Liver (tissue), 8 donors: ENCODE measurements at regions not wholly inside any gene's neighbourhood (a gene's known extent, or its start where the extent isn't known, plus 50 kb on each side); places are given as distances from the start of the nearest gene placed in this dataset.

ENCODE experiments used
- DNase-seq: peaks from one replicate; pipeline ENCODE4 v3.0.0-alpha.2; 2017; ENCODE audit warnings: low spot score
- H3K27ac ChIP-seq, 2 donors: one replicate each; pipeline ENCODE4 v1.7.0; 2013; ENCODE audit warnings: inconsistent platforms in 2 of 2, low read length in 2 of 2, control low read depth in 1 of 2, low read depth in 1 of 2, mild to moderate bottlenecking in 1 of 2
- H3K27me3 ChIP-seq, 4 donors: one replicate each; pipeline versions ENCODE4 v1.6.1 to v1.7.0; 2013; ENCODE audit warnings: low read length in 3 of 4, inconsistent platforms in 1 of 4, mild to moderate bottlenecking in 1 of 4, moderate library complexity in 1 of 4; ENCODE audit not compliant: control insufficient read depth in 4 of 4, insufficient read depth in 4 of 4
- H3K36me3 ChIP-seq, 4 donors: one replicate each; pipeline versions ENCODE4 v1.6.1 to v1.7.0; 2013; ENCODE audit warnings: low read length in 3 of 4, mild to moderate bottlenecking in 3 of 4, low read depth in 1 of 4, moderate library complexity in 1 of 4; ENCODE audit not compliant: control insufficient read depth in 4 of 4, insufficient read depth in 3 of 4
- H3K4me1 ChIP-seq, 4 donors: one replicate each; pipeline versions ENCODE4 v1.6.1 to v1.7.0; 2013; ENCODE audit warnings: low read length in 3 of 4, mild to moderate bottlenecking in 3 of 4, moderate library complexity in 1 of 4; ENCODE audit not compliant: control insufficient read depth in 4 of 4, insufficient read depth in 4 of 4
- H3K4me3 ChIP-seq, 3 donors: one replicate each; pipeline versions ENCODE4 v1.6.1 to v1.7.0; 2013; ENCODE audit warnings: low read length in 3 of 3, control low read depth in 1 of 3, low read depth in 1 of 3, mild to moderate bottlenecking in 1 of 3
- H3K9ac ChIP-seq, 2 donors: one replicate each; pipeline ENCODE4 v1.7.0; 2013; ENCODE audit warnings: low read length in 2 of 2, mild to moderate bottlenecking in 2 of 2, moderate library complexity in 2 of 2, control low read depth in 1 of 2, low read depth in 1 of 2
- H3K9me3 ChIP-seq, 4 donors: one replicate each; pipeline versions ENCODE4 v1.6.1 to v1.7.0; 2013; ENCODE audit warnings: low read length in 3 of 4; ENCODE audit not compliant: control insufficient read depth in 4 of 4
- EGR1 ChIP-seq, 2 donors: IDR thresholded peaks; 2 replicates each; pipeline ENCODE4 v1.6.1; 2016 to 2018; ENCODE audit warnings: antibody characterized with exemption in 2 of 2, low read depth in 2 of 2
- FOXA1 ChIP-seq: IDR thresholded peaks from 2 replicates; pipeline ENCODE4 v1.6.1; 2016; ENCODE audit warnings: antibody characterized with exemption
- FOXA2 ChIP-seq: IDR thresholded peaks from 2 replicates; pipeline ENCODE4 v1.6.1; 2016; ENCODE audit warnings: antibody characterized with exemption
- GABPA ChIP-seq, 2 donors: IDR thresholded peaks in 1 of 2; conservative IDR thresholded peaks in 1 of 2; 2 replicates each; pipeline ENCODE4 v1.6.1; 2016; ENCODE audit warnings: antibody characterized with exemption in 2 of 2, mild to moderate bottlenecking in 1 of 2, moderate library complexity in 1 of 2
- HNF4A ChIP-seq, 2 donors: conservative IDR thresholded peaks; 2 replicates each; pipeline ENCODE4 v1.6.1; 2016; ENCODE audit warnings: antibody characterized with exemption in 2 of 2, mild to moderate bottlenecking in 2 of 2
- JUND ChIP-seq, 2 donors: IDR thresholded peaks; 2 replicates each; pipeline ENCODE4 v1.6.1; 2016; ENCODE audit warnings: antibody characterized with exemption in 2 of 2
- NR2F2 ChIP-seq: IDR thresholded peaks from 2 replicates; pipeline ENCODE4 v1.6.1; 2016; ENCODE audit warnings: antibody characterized with exemption
- RAD21 ChIP-seq, 2 donors: IDR thresholded peaks; 2 replicates each; pipeline ENCODE4 v1.6.1; 2016; ENCODE audit warnings: antibody characterized with exemption in 2 of 2, mild to moderate bottlenecking in 2 of 2
- RXRA ChIP-seq, 2 donors: IDR thresholded peaks; 2 replicates each; pipeline ENCODE4 v1.6.1; 2017 to 2018; ENCODE audit warnings: antibody characterized with exemption in 2 of 2, mild to moderate bottlenecking in 1 of 2
- SP1 ChIP-seq: IDR thresholded peaks from 2 replicates; pipeline ENCODE4 v1.6.1; 2018; ENCODE audit warnings: antibody characterized with exemption, mild to moderate bottlenecking
- TAF1 ChIP-seq: conservative IDR thresholded peaks from 2 replicates; pipeline ENCODE4 v1.6.1; 2016; ENCODE audit warnings: antibody characterized with exemption, mild to moderate bottlenecking
- YY1 ChIP-seq: IDR thresholded peaks from 2 replicates; pipeline ENCODE4 v1.6.1; 2016; ENCODE audit warnings: antibody characterized with exemption, mild to moderate bottlenecking
- WGBS: extraction: QIAGEN DNeasy Blood & Tissue Kit; methylation state at CpG from one replicate; pipeline ENCODE4 v1.1.7; 2013; 5-methylcytosine and 5-hydroxymethylcytosine counted together
- TF ChIP-seq, protein P1 (sequence below): IDR thresholded peaks from 2 replicates; pipeline ENCODE4 v1.6.1; 2016; ENCODE audit warnings: antibody characterized with exemption
- TF ChIP-seq, protein P2 (sequence below): IDR thresholded peaks from 2 replicates; pipeline ENCODE4 v1.6.1; 2016; ENCODE audit warnings: antibody characterized with exemption, mild to moderate bottlenecking
- TF ChIP-seq, protein P3 (sequence below): IDR thresholded peaks from 2 replicates; pipeline ENCODE4 v1.6.1; 2016; ENCODE audit warnings: antibody characterized with exemption
- TF ChIP-seq, protein P4 (sequence below): fragments of 150-350 bp; IDR thresholded peaks from 2 replicates; pipeline ENCODE4 v1.5.1; 2017; ENCODE audit warnings: improper control_type of control experiment, low read depth, low read length; ENCODE audit not compliant: missing input control
- donor health status: healthy.
- donor health status: healthy.
- donor health status: healthy.
- donor health status: healthy.
- donor health status: healthy.

DNA sequence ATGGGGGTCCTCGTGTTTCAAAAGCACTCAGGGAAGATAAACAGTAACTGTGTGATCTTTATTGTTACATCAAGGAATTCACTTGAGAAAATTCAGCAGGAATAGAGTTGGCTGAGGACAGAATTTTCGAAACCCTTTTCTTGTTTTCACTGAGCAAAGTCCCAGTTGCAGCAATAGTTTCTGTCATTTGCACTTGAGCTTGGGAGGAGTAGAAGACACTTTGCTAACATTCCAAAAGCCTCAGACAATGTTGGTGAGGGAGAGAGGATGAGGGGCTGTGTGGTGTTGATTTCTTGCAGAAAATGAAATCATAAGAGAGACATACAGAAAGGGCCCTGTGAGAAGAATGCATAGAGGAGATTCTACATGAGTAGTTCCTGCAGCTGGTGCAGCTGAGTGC is 151.9 kb upstream of the DIPK2B start:
- H3K4me3 ChIP-seq: no peak overlapping the region
- H3K36me3 ChIP-seq: no peaks in the 10 kb centered on the region
- no peaks in the 10 kb centered on the region for H3K27me3 ChIP-seq
- peaks cover 0 to 2% (median 0%) of the 10 kb centered on the region in 4 donors for H3K9me3 ChIP-seq
- no peak for DNase-seq
- no peak overlapping the region for H3K27ac ChIP-seq
- TF ChIP-seq HNF4A (conservative IDR thresholded peaks at IDR 0.05): peak in 1 of 2 donors; percentile 16
- TF ChIP-seq, protein P1, sequence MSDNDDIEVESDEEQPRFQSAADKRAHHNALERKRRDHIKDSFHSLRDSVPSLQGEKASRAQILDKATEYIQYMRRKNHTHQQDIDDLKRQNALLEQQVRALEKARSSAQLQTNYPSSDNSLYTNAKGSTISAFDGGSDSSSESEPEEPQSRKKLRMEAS: no peak
- H3K4me1 ChIP-seq: no peaks in the 10 kb centered on the region
- WGBS: 43% methylated on average over 2 of the region's 2 CpGs
- H3K9ac ChIP-seq: no peak overlapping the region

DNA sequence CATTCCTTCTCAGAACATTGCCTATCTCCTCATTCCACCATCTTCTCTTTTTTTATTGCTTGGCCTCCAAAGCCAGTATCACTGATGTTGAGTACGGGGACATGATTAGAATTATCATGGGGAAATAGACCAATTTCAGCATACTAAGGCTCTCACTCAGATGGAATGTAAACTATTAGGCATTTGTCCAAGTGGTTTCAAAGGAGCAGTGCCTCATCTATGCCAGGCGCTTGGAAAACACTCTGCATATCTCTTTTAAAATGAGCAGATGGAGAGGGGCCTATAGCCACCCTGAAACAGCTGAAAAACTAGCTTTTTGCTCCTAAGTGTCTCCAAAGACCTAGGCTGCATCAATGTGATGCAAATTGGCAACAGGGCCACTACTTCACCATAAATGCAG is 150.8 kb upstream of the DIPK2B start:
- no peak overlapping the region for H3K4me3 ChIP-seq
- H3K4me1 ChIP-seq: no peaks in the 10 kb centered on the region
- H3K36me3 ChIP-seq: no peaks in the 10 kb centered on the region
- WGBS: 87% methylated on average over 2 of the region's 2 CpGs
- H3K9me3 ChIP-seq: peaks cover 0 to 2% (median 0%) of the 10 kb centered on the region in 4 donors
- no peak overlapping the region for H3K9ac ChIP-seq
- no peak for DNase-seq
- no peak overlapping the region for H3K27ac ChIP-seq
- TF ChIP-seq YY1 (no peak), HNF4A (conservative IDR thresholded peaks at IDR 0.05) (no peak), NR2F2 (no peak), RAD21 (IDR thresholded peaks at IDR 0.05) (no peak), GABPA (IDR thresholded peaks at IDR 0.05 in 1 of 2, conservative IDR thresholded peaks at IDR 0.05 in 1 of 2) (no peak), SP1 (no peak), JUND (IDR thresholded peaks at IDR 0.05) (no peak), TAF1 (no peak), EGR1 (IDR thresholded peaks at IDR 0.05; ENCODE audit: low read depth in 2 of 2) (no peak), FOXA1 (no peak), FOXA2 (no peak), RXRA (IDR thresholded peaks at IDR 0.05) (no peak)
- TF ChIP-seq, protein P2, sequence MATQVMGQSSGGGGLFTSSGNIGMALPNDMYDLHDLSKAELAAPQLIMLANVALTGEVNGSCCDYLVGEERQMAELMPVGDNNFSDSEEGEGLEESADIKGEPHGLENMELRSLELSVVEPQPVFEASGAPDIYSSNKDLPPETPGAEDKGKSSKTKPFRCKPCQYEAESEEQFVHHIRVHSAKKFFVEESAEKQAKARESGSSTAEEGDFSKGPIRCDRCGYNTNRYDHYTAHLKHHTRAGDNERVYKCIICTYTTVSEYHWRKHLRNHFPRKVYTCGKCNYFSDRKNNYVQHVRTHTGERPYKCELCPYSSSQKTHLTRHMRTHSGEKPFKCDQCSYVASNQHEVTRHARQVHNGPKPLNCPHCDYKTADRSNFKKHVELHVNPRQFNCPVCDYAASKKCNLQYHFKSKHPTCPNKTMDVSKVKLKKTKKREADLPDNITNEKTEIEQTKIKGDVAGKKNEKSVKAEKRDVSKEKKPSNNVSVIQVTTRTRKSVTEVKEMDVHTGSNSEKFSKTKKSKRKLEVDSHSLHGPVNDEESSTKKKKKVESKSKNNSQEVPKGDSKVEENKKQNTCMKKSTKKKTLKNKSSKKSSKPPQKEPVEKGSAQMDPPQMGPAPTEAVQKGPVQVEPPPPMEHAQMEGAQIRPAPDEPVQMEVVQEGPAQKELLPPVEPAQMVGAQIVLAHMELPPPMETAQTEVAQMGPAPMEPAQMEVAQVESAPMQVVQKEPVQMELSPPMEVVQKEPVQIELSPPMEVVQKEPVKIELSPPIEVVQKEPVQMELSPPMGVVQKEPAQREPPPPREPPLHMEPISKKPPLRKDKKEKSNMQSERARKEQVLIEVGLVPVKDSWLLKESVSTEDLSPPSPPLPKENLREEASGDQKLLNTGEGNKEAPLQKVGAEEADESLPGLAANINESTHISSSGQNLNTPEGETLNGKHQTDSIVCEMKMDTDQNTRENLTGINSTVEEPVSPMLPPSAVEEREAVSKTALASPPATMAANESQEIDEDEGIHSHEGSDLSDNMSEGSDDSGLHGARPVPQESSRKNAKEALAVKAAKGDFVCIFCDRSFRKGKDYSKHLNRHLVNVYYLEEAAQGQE: no peak
- TF ChIP-seq, protein P3, sequence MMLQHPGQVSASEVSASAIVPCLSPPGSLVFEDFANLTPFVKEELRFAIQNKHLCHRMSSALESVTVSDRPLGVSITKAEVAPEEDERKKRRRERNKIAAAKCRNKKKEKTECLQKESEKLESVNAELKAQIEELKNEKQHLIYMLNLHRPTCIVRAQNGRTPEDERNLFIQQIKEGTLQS: no peak
- TF ChIP-seq, protein P4, sequence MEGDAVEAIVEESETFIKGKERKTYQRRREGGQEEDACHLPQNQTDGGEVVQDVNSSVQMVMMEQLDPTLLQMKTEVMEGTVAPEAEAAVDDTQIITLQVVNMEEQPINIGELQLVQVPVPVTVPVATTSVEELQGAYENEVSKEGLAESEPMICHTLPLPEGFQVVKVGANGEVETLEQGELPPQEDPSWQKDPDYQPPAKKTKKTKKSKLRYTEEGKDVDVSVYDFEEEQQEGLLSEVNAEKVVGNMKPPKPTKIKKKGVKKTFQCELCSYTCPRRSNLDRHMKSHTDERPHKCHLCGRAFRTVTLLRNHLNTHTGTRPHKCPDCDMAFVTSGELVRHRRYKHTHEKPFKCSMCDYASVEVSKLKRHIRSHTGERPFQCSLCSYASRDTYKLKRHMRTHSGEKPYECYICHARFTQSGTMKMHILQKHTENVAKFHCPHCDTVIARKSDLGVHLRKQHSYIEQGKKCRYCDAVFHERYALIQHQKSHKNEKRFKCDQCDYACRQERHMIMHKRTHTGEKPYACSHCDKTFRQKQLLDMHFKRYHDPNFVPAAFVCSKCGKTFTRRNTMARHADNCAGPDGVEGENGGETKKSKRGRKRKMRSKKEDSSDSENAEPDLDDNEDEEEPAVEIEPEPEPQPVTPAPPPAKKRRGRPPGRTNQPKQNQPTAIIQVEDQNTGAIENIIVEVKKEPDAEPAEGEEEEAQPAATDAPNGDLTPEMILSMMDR: no peak
- TF ChIP-seq, protein P1: no peak
- no peaks in the 10 kb centered on the region for H3K27me3 ChIP-seq
